ENCODE measurements at regions not wholly inside any gene's neighbourhood (a gene's known extent, or its start where the extent isn't known, plus 50 kb on each side); places are given as distances from the start of the nearest gene placed in this dataset.
"Not testable (repeated sequence)": the region's sequence is repeated elsewhere in the genome, so short reads cannot be mapped to it uniquely, and the experiment has no call there.

GRCh38 chr6:4412077-4412476 lies 276.7 kb upstream of the ECI2 start:
- intact Hi-C loops (cut with DNase I) = no loop called here
- DNase-seq (ENCODE audit: low spot score) = no peak

DNA sequence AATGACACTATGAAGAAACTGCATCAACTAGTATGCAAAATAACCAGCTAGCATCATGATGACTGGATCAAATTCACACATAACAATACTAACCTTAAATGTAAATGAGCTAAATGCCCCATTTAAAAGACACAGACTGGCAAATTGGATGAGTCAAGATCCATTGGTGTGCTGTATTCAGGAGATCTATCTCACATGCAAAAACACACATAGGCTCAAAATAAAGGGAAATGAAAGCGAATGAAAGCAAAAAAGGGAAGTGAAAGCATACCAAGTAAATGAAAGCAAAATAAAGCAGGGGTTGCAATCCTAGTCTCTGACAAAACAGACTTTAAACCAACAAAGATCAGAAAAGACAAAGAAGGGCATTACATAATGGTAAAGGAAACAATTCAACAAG lies 272.3 kb upstream of the ECI2 start:
- DNase-seq (ENCODE audit: low spot score); intact Hi-C loops (cut with DNase I): not testable (repeated sequence)

GRCh38 chr6:4405621-4406212 lies 270.3 kb upstream of the ECI2 start:
- no peak for DNase-seq (ENCODE audit: low spot score)
- intact Hi-C loops (cut with DNase I) = no loop called here

- intact Hi-C loops (cut with DNase I) = no loop called here
- DNase-seq (ENCODE audit: low spot score) = no peak
Observed at GRCh38 chr6:4404415-4404814, 269.0 kb upstream of the ECI2 start.

DNA sequence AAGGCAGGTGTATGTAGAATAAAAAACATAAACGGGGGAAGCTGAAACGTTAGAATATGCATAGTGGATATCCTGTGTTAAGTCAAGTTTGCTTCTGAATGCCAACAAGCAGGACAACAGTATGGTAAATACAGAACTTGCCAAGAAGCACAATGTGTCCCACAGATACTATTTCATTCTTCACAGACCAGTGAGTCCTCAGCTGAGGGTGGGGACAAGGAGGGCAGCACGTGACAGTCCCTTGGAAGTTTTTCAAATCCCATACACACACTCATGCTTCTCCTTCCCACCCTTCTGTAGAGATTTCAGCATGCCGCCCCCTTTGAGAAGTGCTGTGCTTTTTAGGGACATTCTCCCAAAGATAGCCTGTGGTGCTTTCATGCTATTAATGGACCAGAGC lies 268.5 kb upstream of the ECI2 start:
- DNase-seq (ENCODE audit: low spot score) = no peak
- intact Hi-C loops (cut with DNase I) = no loop called here

DNA sequence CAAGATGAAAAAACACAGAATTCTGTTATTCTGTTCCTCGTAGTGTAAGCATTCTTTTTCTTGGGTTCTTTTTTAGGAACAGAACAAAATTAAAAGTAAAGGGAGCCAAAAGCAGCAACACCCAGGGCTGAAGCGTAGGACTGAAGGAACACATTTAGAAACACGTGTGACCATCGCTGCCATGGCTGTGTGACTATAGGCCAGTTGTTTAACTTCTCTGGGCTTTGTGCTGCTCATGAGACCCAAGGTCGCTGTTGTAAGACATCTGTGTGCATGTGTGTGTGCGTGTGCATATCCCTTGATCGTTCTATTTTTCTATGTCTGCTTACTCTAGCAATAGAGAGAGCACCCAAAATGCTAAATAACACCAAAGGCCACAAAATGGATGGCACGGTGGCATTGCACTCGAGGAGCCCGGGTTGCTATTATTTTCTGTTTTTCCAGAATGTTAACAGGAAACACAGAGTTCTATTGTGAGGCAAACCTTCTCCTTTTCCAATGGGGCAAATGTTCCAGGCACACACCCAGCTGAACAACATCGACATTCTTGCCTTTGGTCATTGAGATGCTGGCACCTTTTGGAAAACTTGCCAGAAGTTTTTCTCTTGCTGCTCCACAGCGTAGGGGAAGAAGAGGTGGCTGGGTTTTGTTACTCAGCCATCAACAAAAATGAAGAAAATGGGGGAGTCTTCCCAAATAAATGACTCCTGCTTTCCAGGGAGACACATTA lies 267.8 kb upstream of the ECI2 start:
- intact Hi-C loops (cut with DNase I) = no loop called here
- DNase-seq (ENCODE audit: low spot score) = no peak

GRCh38 chr6:4402477-4402976 lies 267.2 kb upstream of the ECI2 start:
- no peak for DNase-seq (ENCODE audit: low spot score)
- intact Hi-C loops (cut with DNase I) = no loop called here

GRCh38 chr6:4401408-4402368 lies 266.3 kb upstream of the ECI2 start:
- no peak for DNase-seq (ENCODE audit: low spot score)
- intact Hi-C loops (cut with DNase I) = no loop called here

GRCh38 chr6:4399656-4400055 lies 264.3 kb upstream of the ECI2 start:
- no peak for DNase-seq (ENCODE audit: low spot score)
- intact Hi-C loops (cut with DNase I) = no loop called here

- intact Hi-C loops (cut with DNase I) = no loop called here
- no peak for DNase-seq (ENCODE audit: low spot score)
Observed at GRCh38 chr6:4398791-4399190, 263.4 kb upstream of the ECI2 start.

DNA sequence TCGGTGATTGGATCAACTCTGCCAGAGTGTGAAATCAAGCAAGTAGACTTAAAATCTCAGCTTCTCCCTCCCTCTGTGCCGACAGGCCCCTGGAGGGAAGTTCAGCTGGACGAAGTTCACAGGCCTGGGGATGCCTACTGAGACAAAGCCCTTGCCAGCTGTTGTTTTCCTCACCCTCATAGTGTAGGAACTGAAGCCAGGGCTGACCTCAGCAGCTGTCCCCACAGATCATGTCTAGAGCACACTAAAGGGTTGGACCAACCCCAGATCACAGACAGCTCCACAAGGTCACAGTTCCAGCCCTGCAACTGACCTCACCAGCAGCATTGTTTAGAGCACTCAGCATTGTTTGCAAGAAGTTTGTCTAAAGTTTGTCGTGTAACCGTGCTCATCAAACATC lies 261.9 kb upstream of the ECI2 start:
- intact Hi-C loops (cut with DNase I) = no loop called here
- no peak for DNase-seq (ENCODE audit: low spot score)

- intact Hi-C loops (cut with DNase I) = no loop called here
- DNase-seq (ENCODE audit: low spot score) = no peak
Observed at GRCh38 chr6:4396044-4396443, 260.7 kb upstream of the ECI2 start.

GRCh38 chr6:4395386-4395785 lies 260.0 kb upstream of the ECI2 start:
- DNase-seq (ENCODE audit: low spot score) = no peak
- intact Hi-C loops (cut with DNase I) = no loop called here

DNA sequence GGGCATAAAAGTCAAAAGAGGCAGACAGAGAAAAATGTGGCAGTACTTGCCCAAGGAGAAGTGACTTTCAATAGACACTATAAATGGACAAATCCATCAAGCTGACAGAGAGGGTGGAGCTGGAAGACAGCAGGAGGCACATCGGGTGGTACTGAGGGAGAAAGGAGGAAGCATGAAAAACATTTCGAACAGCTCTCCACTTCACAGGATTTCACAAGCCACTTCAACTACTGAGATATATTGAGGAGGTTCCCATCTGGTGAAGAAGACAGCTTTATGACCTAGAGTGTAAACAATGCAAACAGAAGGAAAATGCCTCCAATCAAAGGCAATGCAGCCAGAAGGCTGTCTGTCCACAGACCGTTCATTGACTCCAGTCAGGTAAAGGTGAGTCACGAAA lies 259.4 kb upstream of the ECI2 start:
- intact Hi-C loops (cut with DNase I) = no loop called here
- no peak for DNase-seq (ENCODE audit: low spot score)

GRCh38 chr6:4388675-4389074 lies 253.3 kb upstream of the ECI2 start:
- no peak for DNase-seq (ENCODE audit: low spot score)
- intact Hi-C loops (cut with DNase I) = no loop called here

DNA sequence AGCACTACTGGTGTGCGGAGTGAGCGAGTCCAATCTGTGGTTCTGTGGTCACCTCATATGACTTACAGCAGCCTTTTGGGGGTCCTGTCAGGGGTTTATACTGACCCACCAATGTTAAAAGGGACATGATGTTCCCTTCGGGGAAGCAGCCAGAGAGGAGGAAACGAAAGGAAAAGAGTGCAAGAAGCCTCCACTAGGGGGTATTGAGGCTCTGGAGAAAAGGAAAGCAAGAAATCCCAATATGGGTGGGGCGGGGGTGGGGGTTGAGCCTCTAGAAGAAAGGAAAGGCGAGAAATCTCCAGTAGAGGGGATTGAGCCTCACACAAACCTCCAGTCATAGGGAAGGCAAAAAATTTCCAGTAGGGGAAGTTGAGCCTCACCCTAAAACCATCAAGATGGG lies 249.3 kb upstream of the ECI2 start:
- intact Hi-C loops (cut with DNase I) = no loop called here
- no peak for DNase-seq (ENCODE audit: low spot score)

DNA sequence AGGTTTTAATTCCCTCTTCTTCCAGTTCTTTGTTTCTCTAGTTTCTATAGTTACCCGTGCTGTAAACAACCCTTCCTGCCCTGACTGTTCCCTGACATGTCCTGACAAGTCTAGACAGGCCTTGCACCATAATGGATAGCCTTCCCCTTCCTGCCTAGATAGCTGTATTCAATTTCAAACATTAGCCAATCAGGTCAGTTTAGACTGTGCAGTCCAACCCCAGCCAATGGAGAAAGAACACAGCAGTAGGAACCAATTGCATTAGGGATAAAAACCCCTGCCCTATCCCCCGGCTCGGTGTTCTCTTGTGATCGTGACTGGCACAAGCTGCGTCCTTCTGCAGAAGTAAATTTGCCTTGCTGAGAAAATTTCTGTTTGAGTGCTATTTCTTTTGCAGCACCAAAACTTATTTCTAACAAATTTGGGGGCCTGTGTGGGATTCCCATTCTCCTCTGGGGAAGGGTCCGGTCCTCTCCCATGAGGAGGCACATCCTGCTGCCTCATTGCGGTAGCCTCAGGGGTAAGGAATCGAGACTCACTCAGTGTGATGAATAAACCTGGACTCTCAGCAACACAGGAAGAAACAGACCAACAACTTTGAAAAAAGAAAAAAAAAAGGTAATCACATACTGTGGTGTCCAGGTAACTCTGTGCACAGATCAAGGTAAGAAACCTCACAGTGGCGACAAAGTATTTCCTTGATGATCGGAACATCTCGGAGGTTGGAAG lies 248.7 kb upstream of the ECI2 start:
- intact Hi-C loops (cut with DNase I) = no loop called here
- DNase-seq (ENCODE audit: low spot score) = no peak

DNA sequence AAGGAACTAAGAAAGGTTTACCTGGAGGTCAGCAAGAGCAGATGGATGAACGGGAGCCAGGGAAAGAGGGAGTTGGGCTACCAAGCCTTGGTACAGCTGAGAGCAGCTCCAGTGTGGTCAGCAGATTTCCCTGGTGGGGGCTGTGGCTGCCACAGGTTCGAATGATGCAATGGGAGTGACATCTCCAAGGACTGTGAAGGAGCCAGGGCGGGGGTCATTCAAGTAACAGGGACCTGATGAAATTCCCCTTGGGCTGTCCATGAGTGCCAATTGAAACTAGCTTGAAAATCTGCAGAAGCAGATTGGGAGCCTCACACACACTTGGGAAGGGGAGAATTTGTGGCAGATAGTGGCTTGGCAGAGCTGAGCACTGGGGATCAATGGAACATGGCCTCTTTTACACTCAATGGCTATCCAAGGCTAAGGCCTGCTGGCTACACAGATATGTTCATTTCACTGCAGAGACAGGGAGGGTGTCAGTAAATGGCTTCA lies 247.0 kb upstream of the ECI2 start:
- no peak for DNase-seq (ENCODE audit: low spot score)
- intact Hi-C loops (cut with DNase I) = no loop called here

DNA sequence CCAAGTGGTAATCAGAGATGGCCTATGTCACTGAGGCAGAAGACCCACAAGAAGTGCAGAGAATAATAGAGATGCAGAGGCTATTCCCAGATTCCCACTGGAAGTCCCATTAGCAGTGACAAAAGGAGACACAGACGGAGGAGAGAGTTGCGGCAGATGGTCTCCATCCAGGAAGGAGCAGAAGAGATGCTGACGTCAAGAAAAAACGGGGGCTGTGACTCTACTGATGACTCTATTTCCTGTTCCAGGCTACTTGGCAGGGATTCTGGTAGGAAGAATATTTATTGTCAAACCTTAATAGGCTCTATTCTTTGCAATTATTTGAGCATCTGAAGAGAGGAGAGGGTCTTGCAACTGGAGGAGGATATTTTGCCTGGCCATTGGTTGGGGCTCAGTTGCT lies 246.0 kb upstream of the ECI2 start:
- intact Hi-C loops (cut with DNase I) = no loop called here

More for the DNA sequence above, 246.0 kb upstream of the ECI2 start:
- no peak for DNase-seq (ENCODE audit: low spot score)
